ENCODE measurements at regions not wholly inside any gene's neighbourhood (a gene's known extent, or its start where the extent isn't known, plus 50 kb on each side); places are given as distances from the start of the nearest gene placed in this dataset.

DNA sequence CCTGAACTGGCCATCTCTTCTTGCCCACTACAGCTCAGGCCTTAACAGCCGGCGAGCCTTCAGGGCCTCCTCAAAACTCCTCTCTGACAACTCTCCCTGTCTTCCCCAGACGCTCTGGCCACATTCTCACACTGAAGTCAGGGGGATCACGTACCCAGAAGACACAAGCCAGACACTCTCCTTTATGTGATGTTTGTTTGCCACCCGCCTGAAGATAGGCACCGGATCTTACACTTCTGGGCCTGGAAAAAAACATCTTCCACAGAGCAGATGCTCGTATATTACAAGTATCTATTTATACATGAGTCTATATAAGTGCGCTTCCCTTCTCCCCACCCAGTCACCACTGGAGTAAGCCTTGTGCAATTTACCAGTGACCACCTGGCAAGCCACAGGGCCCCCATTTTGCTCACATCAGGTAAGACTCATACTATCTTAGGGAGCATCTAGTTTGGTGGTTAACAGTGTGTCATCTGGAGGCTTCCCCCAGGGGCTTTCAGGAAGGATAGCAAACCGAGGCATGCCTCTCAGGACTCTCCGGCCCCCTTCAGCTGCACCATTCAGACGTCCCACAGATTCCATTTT lies 349.4 kb downstream of the SOX9 start:
- TF ChIP-seq CTCF (IDR thresholded peaks at IDR 0.05) (no peak), ETV6 (CRISPR knock-in tag; IDR thresholded peaks at IDR 0.05) (no peak), FOXK1 (CRISPR knock-in tag; IDR thresholded peaks at IDR 0.05) (no peak), ZNF121 (CRISPR knock-in tag; IDR thresholded peaks at IDR 0.05) (no peak), ZNF317 (CRISPR knock-in tag; IDR thresholded peaks at IDR 0.05; ENCODE audit: borderline replicate concordance, low read depth) (no peak), CREB1 (CRISPR knock-in tag; IDR thresholded peaks at IDR 0.05) (no peak), SP1 (CRISPR knock-in tag; conservative IDR thresholded peaks at IDR 0.05) (no peak), USF2 (CRISPR knock-in tag; IDR thresholded peaks at IDR 0.05) (no peak), AFF4 (CRISPR knock-in tag; IDR thresholded peaks at IDR 0.05; ENCODE audit: borderline replicate concordance) (no peak), ZNF532 (CRISPR knock-in tag; IDR thresholded peaks at IDR 0.05; ENCODE audit: borderline replicate concordance) (no peak), IRF2 (CRISPR knock-in tag; IDR thresholded peaks at IDR 0.05; ENCODE audit: borderline replicate concordance, low read depth) (no peak), PRRX2 (CRISPR knock-in tag; IDR thresholded peaks at IDR 0.05) (no peak), NR1H2 (CRISPR knock-in tag; IDR thresholded peaks at IDR 0.05) (no peak), MLX (CRISPR knock-in tag; IDR thresholded peaks at IDR 0.05) (no peak)

Measured in WTC11 (cell line).